PC-9 (cell line): ENCODE measurements at regions not wholly inside any gene's neighbourhood (a gene's known extent, or its start where the extent isn't known, plus 50 kb on each side); places are given as distances from the start of the nearest gene placed in this dataset.
"Not testable (repeated sequence)": the region's sequence is repeated elsewhere in the genome, so short reads cannot be mapped to it uniquely, and the experiment has no call there.

Source experiments
- BruUV-seq: library from RNA; stranded (reverse); fragments of 400-500 nt; replicated peaks from 2 replicates; lab custom pipeline; 2021; lab: Mats Ljungman, UMichigan
- CTCF ChIA-PET: fragments of 300-600 bp; sonication (Branson Sonifier 250); formaldehyde crosslinking; loops from one replicate; lab custom pipeline; 2022; ENCODE audit warnings: antibody characterized with exemption; lab: Charles Lee
- POLR2A ChIA-PET: fragments of 300-600 bp; sonication (Branson Sonifier 250); formaldehyde crosslinking; loops from one replicate; lab custom pipeline; 2022; ENCODE audit warnings: antibody characterized with exemption; ENCODE audit not compliant: unreplicated experiment; lab: Charles Lee
- DNase-seq, 2 experiments: peaks; one replicate each; pipeline versions ENCODE4 v3.0.0 to v3.0.0-alpha.2; 2015 to 2022; ENCODE audit warnings: mixed read lengths in 1 of 2
- H2AFZ ChIP-seq: fragments of 200-600 bp; sonication (generic); 2 replicates; pipeline ENCODE4 v1.8.1; 2017; ENCODE audit warnings: antibody characterized with exemption
- H3F3A ChIP-seq: fragments of 200-600 bp; sonication (generic); 2 replicates; pipeline ENCODE4 v1.8.1; 2017; ENCODE audit warnings: antibody characterized with exemption, mild to moderate bottlenecking, low read depth; ENCODE audit not compliant: insufficient read depth
- H3K27ac ChIP-seq: fragments of 200-600 bp; sonication (generic); 2 replicates; pipeline ENCODE4 v1.6.1; 2016; ENCODE audit warnings: mixed run types
- H3K27me3 ChIP-seq: fragments of 200-600 bp; sonication (generic); 2 replicates; pipeline ENCODE4 v1.6.1; 2016; ENCODE audit warnings: low read depth, mixed run types; ENCODE audit not compliant: insufficient read depth
- H3K36me3 ChIP-seq: fragments of 200-600 bp; sonication (generic); 2 replicates; pipeline ENCODE4 v1.6.1; 2016; ENCODE audit warnings: low read depth, mixed run types
- H3K4me1 ChIP-seq: fragments of 200-600 bp; sonication (generic); replicated peaks from 2 replicates; pipeline ENCODE4 v1.6.1; 2016; ENCODE audit warnings: mixed run types; ENCODE audit not compliant: insufficient read depth
- H3K4me2 ChIP-seq: fragments of 200-600 bp; sonication (generic); 2 replicates; pipeline ENCODE4 v1.6.1; 2017; ENCODE audit warnings: mixed run types
- H3K4me3 ChIP-seq: fragments of 200-600 bp; sonication (generic); 2 replicates; pipeline ENCODE4 v1.6.1; 2016; ENCODE audit warnings: mixed run types
- H3K79me2 ChIP-seq: fragments of 200-600 bp; sonication (generic); 2 replicates; pipeline ENCODE4 v1.6.1; 2017; ENCODE audit warnings: low read depth, mixed run types
- H3K9me2 ChIP-seq: fragments of 200-600 bp; sonication (generic); 2 replicates; pipeline ENCODE4 v1.8.1; 2017; ENCODE audit warnings: mild to moderate bottlenecking; ENCODE audit not compliant: insufficient read depth
- H3K9me3 ChIP-seq: fragments of 200-600 bp; sonication (generic); 2 replicates; pipeline ENCODE4 v1.8.1; 2016; ENCODE audit warnings: low read depth; ENCODE audit not compliant: insufficient read depth
- H4K20me1 ChIP-seq: fragments of 200-600 bp; sonication (generic); 2 replicates; pipeline ENCODE4 v1.8.1; 2017; ENCODE audit not compliant: insufficient read depth
- CTCF ChIP-seq: fragments of 200-600 bp; sonication (generic); conservative IDR thresholded peaks from 2 replicates; pipeline ENCODE4 v1.6.1; 2017; ENCODE audit warnings: mixed run types, antibody characterized with exemption, mild to moderate bottlenecking, moderate library complexity
- EZH2 ChIP-seq: fragments of 200-600 bp; sonication (generic); IDR thresholded peaks from 2 replicates; pipeline ENCODE4 v1.8.0; 2017; ENCODE audit warnings: antibody characterized with exemption, low read depth
- intact Hi-C: fragments of 100-400 bp; cut with micrococcal nuclease; formaldehyde crosslinking; loops from one replicate; pipeline ENCODE4 v1.10.0; 2022; ENCODE audit not compliant: unreplicated experiment

DNA sequence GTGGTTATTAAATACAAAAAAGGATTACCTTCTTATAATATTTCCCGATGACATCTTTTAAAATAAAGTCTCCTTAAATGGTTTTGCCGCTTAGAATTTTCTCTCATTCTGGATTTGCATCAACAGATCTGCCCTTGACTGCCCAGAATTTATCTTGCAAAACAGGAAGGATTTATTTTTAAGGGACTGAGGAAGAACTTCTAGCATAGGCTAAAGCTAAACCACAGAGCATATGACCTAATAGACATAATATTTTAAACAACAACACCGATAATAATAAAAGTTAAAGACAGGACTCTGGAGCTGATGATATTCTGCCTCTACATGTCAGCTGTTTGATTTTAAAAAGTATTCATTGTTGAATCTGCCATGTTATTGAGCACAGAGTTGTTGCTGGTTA lies 145.3 kb upstream of the ADCY2 start:
- no peak for TF ChIP-seq EZH2
- no peaks in the 10 kb centered on the region for H3F3A ChIP-seq
- no peak overlapping the region for H3K4me3 ChIP-seq
- ChIA-PET CTCF (no interaction called here), POLR2A (no interaction called here)
- H3K79me2 ChIP-seq = no peaks in the 10 kb centered on the region
- intact Hi-C loops = no loop called here
- H3K4me1 ChIP-seq = no peaks in the 10 kb centered on the region
- no peaks in the 10 kb centered on the region for H4K20me1 ChIP-seq
- H3K9me3 ChIP-seq = no peaks in the 10 kb centered on the region
- no peak for DNase-seq
- no peak overlapping the region for H2AFZ ChIP-seq
- H3K9me2 ChIP-seq = no peaks in the 10 kb centered on the region
- H3K36me3 ChIP-seq = no peaks in the 10 kb centered on the region
- no peak overlapping the region for H3K4me2 ChIP-seq
- H3K27me3 ChIP-seq = peaks cover 21% of the 10 kb centered on the region
- no TSS peak for BruUV-seq
- no peak overlapping the region for H3K27ac ChIP-seq

- no peak overlapping the region for H3K4me2 ChIP-seq
These were observed 144.8 kb upstream of the ADCY2 start for GRCh38 chr5:7251132-7251531.

DNA sequence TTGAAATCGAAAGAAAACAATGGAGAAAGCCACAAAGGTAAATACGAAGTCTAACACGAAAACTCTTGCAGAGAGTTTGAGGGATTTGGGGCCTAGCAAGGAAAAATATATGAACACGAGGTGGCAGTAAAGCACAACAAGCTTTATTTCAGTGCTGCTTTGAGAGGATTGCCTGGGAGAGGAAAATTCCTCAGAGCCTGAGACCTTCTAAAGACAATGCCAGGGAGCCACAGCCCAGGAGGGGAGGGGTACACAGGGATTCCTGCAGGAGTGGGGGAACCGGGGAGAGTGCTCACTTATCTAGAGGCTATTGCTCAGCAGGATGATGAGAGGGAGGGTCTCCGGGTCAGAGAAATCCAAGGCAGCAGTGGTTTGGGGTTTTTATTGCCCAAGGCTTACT lies 134.9 kb upstream of the ADCY2 start:
- H3K27ac ChIP-seq = no peak overlapping the region
- H3K9me2 ChIP-seq = no peaks in the 10 kb centered on the region
- H3F3A ChIP-seq = no peaks in the 10 kb centered on the region
- no peaks in the 10 kb centered on the region for H3K4me1 ChIP-seq
- H3K36me3 ChIP-seq = no peaks in the 10 kb centered on the region
- H4K20me1 ChIP-seq = no peaks in the 10 kb centered on the region
- H3K9me3 ChIP-seq = no peaks in the 10 kb centered on the region; the same call in 1 of the 2 replicates
- peak; percentile 7 to 39 for DNase-seq
- H3K79me2 ChIP-seq = no peaks in the 10 kb centered on the region
- intact Hi-C loops = loop anchor here (1.0 to 5.0 kb wide), 4 partner anchors 332 to 596 kb away; no protein-coding TSS in a partner anchor
- ChIA-PET CTCF (interaction anchor here (0.6 kb wide), 1 partner anchor 311 kb away, joined by 3 read pairs; no protein-coding TSS in a partner anchor), POLR2A (no interaction called here)
- no peak overlapping the region for H3K4me2 ChIP-seq
- H3K27me3 ChIP-seq = peaks cover 38% of the 10 kb centered on the region
- BruUV-seq = no TSS peak
- no peak overlapping the region for H3K4me3 ChIP-seq
- peak; percentile 76 for TF ChIP-seq CTCF
- TF ChIP-seq EZH2 = no peak
- no peak overlapping the region for H2AFZ ChIP-seq

More at GRCh38 chr5:7251132-7251531, 144.8 kb upstream of the ADCY2 start:
- no peaks in the 10 kb centered on the region for H3K4me1 ChIP-seq
- ChIA-PET CTCF (no interaction called here), POLR2A (no interaction called here)
- no peaks in the 10 kb centered on the region for H3K9me2 ChIP-seq
- no peak overlapping the region for H3K4me3 ChIP-seq
- no TSS peak for BruUV-seq
- no peak overlapping the region for H2AFZ ChIP-seq
- no peaks in the 10 kb centered on the region for H3K79me2 ChIP-seq
- no peaks in the 10 kb centered on the region for H3F3A ChIP-seq
- intact Hi-C loops = no loop called here
- H3K9me3 ChIP-seq = no peaks in the 10 kb centered on the region
- H3K27ac ChIP-seq = no peak overlapping the region
- H3K36me3 ChIP-seq = no peaks in the 10 kb centered on the region
- H3K27me3 ChIP-seq = peaks cover 21% of the 10 kb centered on the region
- DNase-seq = no peak
- TF ChIP-seq CTCF (no peak), EZH2 (no peak)
- H4K20me1 ChIP-seq = no peaks in the 10 kb centered on the region

DNA sequence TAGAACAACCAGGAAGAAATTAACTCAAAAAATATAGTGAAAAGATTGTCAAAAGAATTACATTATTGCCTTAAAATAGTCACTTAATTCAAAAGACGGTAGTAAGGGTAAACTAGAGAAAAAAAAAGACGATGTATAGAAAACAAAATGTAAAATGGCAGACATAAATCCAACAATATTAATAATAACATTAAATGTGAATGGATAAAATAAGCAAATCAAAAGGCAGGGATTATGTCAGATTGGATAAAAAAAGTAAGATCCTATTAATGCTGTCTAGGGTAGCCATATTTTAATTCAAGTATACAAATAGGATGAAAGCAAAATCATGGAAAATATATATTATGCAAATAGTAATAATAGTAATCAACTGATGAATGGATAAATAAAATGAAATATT lies 134.0 kb upstream of the ADCY2 start:
- Histone ChIP-seq H4K20me1 (no peaks in the 10 kb centered on the region), H3K27ac (no peak overlapping the region), H3K4me2 (no peak overlapping the region), H3K36me3 (no peaks in the 10 kb centered on the region), H3K79me2 (no peaks in the 10 kb centered on the region), H2AFZ (no peak overlapping the region), H3K9me2 (no peaks in the 10 kb centered on the region), H3K4me1 (no peaks in the 10 kb centered on the region), H3K27me3 (peaks cover 38% of the 10 kb centered on the region), H3K9me3 (no peaks in the 10 kb centered on the region; the same call in 1 of the 2 replicates), H3K4me3 (no peak overlapping the region), H3F3A (no peaks in the 10 kb centered on the region)
- no TSS peak for BruUV-seq
- TF ChIP-seq EZH2 (no peak), CTCF (no peak)
- intact Hi-C loops = loop anchor here (1.0 to 5.0 kb wide), 4 partner anchors 331 to 595 kb away; no protein-coding TSS in a partner anchor
- ChIA-PET POLR2A (no interaction called here), CTCF (no interaction called here)
- no peak for DNase-seq

DNA sequence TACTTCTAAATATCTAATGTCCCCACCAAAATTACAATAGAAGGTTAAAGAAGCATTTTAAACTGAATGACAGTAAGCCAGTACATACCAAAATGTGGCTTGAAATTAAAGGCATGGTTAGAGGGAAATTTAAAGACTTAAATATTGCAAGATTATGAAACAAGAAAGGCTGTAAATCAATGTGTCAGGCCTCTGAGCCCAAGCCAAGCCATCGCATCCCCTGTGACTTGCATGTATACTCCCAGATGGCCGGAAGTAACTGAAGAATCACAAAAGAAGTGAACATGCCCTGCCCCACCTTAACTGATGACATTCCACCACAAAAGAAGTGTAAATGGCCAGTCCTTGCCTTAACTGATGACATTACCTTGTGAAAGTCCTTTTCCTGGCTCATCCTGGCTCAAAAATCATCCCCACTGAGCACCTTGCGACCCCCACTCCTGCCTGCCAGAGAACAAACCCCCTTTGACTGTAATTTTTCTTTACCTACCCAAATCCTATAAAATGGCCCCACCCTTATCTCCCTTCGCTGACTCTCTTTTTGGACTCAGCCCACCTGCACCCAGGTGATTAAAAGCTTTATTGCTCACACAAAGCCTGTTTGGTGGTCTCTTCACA lies 132.4 kb upstream of the ADCY2 start:
- POLR2A ChIA-PET, H3F3A ChIP-seq: not testable (repeated sequence)
- intact Hi-C loops = loop anchor here (5.0 kb wide), 1 partner anchor 594 kb away; no protein-coding TSS in a partner anchor

More for the DNA sequence above, 132.4 kb upstream of the ADCY2 start:
- H3K4me2 ChIP-seq, BruUV-seq, H3K9me2 ChIP-seq, H3K4me1 ChIP-seq, DNase-seq, H2AFZ ChIP-seq, H4K20me1 ChIP-seq, H3K4me3 ChIP-seq, H3K36me3 ChIP-seq, H3K79me2 ChIP-seq, CTCF ChIA-PET, H3K9me3 ChIP-seq, H3K27ac ChIP-seq: not testable (repeated sequence)
- H3K27me3 ChIP-seq = peaks cover 42% of the 10 kb centered on the region
